ENCODE measurements at regions not wholly inside any gene's neighbourhood (a gene's known extent, or its start where the extent isn't known, plus 50 kb on each side); places are given as distances from the start of the nearest gene placed in this dataset.

DNA sequence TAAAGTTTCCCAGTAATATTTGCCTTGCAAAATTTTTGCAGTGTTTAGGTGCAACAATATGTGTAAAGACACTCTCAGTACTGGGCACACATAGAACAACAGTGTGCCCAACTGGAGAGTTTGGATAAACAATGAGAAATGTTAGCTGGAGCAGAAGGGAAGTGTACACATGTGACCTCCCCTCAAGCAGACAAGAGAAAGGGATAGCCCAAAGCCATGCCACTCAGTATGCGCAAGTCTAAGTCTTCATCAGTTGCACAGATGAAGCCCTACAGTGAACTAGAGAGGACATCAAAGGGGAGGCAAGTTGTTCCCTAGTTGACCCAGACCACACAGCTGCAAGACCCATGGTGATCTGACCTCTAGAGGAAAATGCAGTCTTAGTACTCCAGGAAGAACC is 97.9 kb upstream of the CDH11 start:
- no peak for DNase-seq

DNA sequence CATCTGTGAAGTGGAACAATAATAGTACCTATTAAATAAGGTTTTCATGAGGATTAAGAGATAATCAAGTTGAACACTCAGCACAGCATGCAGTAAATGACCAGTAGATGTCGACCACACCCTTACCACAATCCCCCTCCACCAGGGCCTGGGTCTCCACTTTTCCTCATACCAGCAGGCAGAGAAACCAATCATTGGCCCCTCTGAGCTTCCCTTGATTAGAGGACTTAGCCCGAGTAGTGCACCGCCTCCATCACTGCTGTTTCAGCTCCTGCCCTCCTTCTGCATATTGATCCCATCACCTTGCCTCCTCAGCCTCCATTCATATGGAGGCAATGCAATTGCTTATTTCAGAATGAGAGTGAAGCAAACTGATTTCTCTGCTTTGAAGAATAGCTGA is 96.5 kb upstream of the CDH11 start:
- DNase-seq = no peak

DNA sequence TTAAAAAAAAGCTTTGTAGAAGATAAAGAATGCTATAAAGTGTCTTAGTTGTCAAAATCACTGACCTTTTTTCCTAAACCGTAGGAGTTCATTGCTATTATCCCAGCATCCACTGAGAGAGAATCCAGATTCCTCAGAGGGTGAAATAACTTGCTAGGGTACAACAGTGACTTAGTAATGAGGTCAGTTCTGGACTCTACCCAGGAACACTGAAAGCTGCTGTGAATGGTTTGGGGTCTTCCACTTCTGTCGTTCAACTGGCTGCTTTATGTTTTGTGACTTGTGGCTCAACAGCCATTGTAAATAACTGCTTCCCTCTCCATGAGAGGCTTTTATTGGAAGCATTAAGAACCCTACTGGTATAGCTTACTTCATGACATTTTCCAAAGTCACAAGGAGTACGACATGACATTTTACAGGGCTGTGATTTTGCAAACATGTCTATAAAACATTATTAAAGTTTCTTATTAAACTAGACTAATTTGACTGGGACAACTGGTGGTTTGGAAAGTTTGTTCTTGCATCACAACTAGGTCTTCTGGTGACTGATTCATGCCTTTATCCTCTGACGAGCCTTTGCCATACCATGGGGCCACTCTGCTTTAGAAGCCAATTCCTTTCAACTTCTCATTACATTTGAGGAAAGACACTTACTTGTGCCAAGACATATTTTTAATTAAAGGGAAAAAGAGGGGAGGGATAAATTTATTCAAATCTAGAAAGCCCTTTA is 92.2 kb upstream of the CDH11 start:
- DNase-seq = no peak

DNA sequence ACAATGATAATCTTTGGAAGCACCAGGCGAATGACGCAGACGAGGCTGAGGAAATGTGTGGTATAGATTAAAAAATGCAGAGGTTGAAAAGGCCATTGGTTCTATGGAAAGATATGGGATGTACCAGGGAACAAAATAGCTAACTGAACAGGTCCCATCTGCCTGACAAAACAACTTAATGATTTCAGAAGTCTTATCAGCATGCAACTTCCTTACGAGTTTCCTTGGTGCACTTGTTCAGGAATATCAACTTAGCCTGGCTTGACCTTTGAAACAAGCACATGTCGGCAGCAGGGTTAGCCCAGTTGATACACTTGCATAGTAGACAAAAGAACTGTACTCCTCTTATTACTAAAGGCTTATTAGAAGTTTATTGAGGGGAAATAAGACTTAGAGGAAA is 90.9 kb upstream of the CDH11 start:
- no peak for DNase-seq

DNA sequence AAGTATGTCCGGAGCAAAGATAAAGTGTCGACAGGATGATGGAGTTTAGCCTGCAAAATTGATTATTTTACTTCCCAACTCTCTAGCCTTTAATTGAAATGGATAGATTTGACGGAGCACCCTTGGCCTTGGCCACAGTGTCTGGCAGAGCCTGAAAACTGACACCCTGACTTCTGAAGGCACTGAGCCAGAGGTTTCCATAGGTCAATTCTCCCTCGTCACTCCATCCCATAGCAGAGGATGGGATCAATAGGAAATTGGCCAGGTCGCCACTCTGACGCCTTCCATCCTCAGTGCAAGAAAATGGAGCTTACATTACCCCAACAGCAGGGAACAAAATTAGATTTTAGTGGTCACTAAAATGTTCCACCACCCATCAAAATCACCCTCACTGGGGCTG is 90.4 kb upstream of the CDH11 start:
- DNase-seq = no peak

DNA sequence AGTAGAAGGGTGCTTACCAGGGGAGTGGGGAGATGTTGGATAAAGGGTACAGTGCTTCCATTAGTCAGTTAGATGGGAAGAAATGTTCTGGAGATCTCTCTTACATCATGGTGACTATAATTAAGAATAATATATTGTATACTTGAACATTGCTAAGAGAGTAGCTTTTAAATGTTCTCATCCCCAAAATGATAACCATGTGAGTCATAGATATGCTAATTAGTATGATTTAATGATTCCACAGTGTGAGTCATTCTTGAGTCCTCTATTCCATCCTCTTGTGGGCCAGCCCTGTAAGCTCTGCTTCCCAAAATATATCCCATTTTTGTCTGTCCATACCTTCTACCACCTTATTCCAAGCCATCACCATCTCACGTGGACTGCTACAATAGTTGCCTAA is 80.6 kb upstream of the CDH11 start:
- no peak for DNase-seq

DNA sequence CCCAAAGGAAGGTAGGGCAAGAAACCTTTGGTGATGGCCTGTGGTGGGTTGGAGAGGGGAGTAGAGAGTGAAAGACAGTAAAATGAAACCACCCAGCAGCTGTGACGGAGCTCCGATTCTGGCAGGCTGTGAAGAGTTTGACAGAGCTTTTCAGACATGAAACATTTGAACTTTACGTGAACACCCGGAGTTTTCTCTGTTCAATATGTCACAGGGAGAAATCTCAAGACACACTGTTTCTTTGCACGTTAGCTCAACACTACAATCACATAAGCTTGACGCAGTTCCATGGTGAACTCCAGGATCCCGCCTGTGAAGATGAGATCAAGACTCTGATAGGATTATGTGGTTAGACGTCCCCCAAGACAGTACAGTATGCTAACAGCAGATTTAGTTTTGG is 79.6 kb upstream of the CDH11 start:
- no peak for DNase-seq

DNA sequence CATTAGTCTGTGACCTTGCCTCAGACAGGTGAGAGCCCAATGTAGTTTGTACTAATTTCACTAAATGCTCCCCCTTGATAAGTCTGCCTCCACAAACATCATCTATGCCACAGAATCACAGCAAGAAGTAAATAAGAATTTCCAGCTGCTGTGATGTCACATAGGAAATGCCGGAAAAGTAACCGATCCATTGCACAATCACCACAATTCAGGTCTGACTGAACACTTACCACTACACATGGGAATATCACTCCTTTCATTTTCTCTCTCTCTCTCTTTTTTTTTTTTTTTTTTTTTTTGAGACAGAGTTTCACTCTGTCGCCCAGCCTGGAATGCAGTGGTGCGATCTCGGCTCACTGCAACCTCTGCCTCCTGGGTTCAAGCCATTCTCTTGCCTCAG is 79.0 kb upstream of the CDH11 start:
- no peak for DNase-seq

DNA sequence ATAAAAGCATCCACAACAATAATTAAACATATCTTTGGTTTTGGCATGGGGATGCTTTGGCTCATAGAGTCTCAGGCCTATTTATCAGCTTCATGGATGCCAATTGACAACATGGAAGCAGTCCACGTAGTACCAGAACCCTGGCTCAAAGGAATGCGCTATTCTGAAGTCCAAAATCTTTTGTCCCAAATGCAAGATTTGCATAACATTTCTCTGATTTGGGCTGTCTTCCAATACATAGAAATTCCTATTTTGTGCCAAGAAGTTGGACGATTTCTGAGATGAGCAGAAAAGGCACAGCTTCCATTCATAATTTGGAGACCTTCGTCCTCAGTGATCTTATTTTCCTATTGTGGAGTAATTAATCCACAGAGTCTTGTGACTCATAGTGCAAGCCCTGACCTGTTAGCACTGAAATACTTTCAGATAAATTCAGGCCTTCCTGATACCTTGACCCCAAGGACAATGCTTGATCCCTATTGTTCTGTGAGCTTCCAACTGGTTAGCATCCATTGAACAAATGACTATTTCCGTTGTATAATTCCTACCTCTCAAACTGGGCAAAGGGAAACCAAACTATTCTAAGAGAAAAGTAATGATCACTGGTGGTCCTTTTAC is 78.4 kb upstream of the CDH11 start:
- DNase-seq = no peak

DNA sequence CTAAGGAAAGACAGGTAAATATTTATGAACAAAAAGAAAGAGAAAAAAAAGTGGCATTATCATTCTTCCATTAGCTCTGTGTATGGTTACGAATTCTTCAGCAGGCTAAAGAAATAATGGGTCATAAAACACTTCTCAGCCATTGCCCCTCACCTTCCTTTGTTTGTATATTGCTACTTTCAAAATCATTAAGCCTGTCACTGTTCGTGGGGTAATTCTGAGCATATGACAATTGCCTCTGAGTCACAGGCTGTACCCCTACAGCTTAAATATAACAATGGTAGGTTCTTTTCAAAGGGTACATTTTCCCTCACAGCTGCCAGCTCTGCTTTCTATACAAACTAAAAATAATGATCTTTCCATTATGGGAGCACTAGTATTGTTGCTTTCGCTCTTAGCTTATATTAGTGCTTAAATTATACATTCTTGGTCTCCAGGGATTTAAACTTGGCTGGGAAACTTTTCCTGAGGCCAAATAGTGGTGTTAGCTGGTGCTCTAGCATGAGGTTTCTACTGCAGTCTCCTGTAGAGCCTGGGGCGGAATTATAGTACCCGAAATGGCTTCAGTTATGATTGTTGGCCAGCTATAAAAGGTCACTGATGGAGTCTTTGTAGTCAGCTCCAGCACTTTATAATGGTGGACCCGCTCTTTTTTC is 74.7 kb upstream of the CDH11 start:
- no peak for DNase-seq

DNA sequence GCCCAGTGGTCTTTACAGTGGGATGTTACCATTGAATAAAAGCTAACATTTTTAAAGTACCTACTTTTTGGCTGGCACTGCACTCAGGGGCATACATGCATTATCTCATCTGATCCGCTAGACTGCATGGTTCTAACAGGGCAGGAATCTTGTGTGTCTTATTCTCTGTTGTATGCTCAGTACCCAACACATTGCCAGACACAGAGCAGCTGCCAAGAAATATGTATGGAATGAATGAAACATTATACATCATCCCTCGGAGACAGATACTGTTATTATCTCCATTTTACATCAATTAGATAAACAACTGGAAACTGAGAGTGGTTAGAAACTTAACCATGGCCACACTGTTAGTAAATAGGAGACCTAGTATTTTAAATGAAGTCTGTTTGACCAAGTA is 74.1 kb upstream of the CDH11 start:
- no peak for DNase-seq

DNA sequence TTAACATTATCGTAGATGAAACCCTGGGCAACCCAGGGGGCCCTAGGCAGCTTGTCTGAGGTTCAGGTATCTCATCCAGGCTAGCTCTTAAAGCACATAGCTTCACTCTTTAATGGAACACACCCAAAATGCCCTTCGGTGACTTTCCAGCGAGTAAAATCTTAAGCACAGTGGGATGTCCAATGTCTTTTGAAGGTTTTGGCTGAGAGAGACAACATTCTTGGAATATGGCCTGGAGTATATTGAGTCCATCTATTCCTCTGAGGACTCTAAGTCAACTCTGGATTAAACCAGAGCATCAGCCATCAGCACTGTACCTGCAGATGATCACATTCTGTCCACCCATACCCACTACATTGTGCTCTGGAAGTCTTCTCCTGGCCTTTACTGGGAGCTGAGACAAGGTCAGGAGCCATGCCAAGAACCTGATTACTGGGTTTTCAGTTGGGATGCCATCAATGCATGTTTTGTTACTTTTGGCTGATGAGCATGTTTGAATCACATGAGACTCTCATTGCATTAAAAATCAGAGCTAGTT is 63.4 kb upstream of the CDH11 start:
- DNase-seq = no peak

DNA sequence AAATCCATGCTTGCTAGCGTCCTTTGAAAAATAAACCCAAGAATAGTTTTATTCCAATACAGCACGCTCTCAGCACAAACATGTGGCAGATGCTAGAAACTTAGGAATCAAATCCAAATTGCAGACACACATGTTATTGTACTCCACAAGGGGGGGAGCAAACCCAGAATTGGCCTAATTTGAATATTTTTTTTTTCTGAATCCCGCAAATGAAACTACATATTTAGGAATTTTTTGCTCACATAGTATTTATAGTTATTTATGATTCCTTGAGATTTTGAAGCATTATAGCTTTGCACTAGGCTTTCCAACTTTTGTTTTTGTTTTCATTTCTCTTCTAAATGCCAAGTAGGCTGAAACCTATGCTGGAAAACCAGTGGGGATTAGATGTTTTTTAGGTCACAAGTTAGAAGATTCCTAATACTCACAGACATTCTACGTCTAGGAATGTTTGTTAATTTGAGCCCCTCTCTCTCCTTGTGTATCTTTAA is 59.3 kb upstream of the CDH11 start:
- DNase-seq = no peak

DNA sequence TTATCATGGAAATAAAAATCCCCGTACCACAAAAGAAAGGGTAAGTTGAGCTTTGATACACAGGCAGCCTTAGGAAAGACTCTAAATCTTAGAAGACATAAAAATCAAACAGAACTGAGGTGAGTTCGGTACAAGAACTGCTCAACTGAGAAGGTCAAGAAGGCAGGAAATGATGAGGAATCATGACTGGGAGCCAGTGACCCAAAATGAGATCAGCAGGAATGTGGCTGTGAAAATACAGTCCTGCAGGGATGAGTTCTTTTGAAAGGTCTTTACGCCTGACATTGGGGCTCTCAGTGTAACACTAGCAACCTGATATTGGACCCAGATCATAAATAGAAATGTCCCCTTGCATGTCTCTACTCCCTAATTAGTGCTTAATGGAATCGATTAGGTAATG is 56.3 kb upstream of the CDH11 start:
- DNase-seq = no peak

DNA sequence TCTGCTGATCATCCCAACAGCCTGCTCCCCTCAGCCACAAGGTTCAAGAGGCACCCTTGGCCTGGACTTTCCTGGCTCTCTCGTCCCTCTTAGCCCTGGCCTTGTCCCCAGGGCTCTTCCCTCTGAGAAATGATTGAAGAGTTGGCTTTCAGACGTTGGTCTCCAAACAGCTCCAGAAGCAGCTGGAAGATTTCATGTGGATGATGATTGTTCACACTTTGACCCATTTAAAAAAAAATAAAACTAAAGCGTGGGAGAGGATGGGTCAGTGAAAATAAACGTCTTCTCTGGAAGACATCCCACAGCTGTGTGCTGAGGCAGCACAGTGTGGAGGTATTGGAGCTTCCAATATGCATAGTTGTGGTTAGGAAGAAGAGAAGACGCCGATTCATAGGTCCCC is 54.7 kb upstream of the CDH11 start:
- DNase-seq = no peak

DNA sequence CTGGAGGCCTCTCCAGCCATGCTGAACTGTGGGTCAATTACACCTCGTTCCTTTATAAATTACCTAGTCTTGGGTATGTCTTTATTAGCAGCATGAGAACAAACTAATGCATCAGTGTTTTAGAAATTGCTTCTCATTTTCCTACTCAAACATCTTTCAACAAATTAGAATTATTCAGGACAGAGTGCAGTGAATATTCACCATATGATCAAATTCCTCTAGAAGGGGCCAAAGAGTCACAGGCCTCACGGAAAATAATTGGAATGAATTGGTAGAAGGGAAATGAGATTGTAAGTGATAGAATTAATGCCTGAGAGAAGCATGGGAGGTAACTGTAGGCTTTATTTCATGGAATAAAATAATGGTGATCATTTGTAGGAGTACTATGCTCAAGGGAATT is 50.5 kb upstream of the CDH11 start:
- DNase-seq = no peak

All from T1000 (cell line).